Activated CD8-positive, alpha-beta memory T cell treated with anti-CD3 and anti-CD28 coated beads for 1 hour (primary cell): ENCODE measurements at regions not wholly inside any gene's neighbourhood (a gene's known extent, or its start where the extent isn't known, plus 50 kb on each side); places are given as distances from the start of the nearest gene placed in this dataset.

Experiments
- DNase-seq, 2 donors: peaks; one replicate each; pipeline ENCODE4 v3.0.0-alpha.2; 2020; ENCODE audit warnings: low read depth in 1 of 2; ENCODE audit errors: extremely low read depth in 1 of 2

- DNase-seq: no peak
Measured at GRCh38 chr7:340979-341694, 51.2 kb downstream of the FOXL3 start.

GRCh38 chr7:341841-342638 lies 52.1 kb downstream of the FOXL3 start:
- DNase-seq: no peak

- DNase-seq: no peak
Measured at GRCh38 chr7:342681-343216, 52.8 kb downstream of the FOXL3 start.

- no peak for DNase-seq
Measured at GRCh38 chr7:343227-343822, 53.4 kb downstream of the FOXL3 start.

GRCh38 chr7:343864-344607 lies 54.1 kb downstream of the FOXL3 start:
- no peak for DNase-seq

GRCh38 chr7:344608-344994 lies 54.6 kb downstream of the FOXL3 start:
- no peak for DNase-seq

- DNase-seq: no peak
Measured at GRCh38 chr7:346116-346898, 56.3 kb downstream of the FOXL3 start.

- DNase-seq: no peak
Measured at GRCh38 chr7:347001-347590, 57.1 kb downstream of the FOXL3 start.

GRCh38 chr7:347644-348479 lies 57.9 kb downstream of the FOXL3 start:
- DNase-seq: no peak

- DNase-seq: no peak
Measured at GRCh38 chr7:348480-348844, 58.5 kb downstream of the FOXL3 start.

GRCh38 chr7:348962-349743 lies 59.2 kb downstream of the FOXL3 start:
- DNase-seq: no peak

- DNase-seq: peak in 1 of 2 donors; percentile 52
Measured at GRCh38 chr7:351256-351655, 61.3 kb downstream of the FOXL3 start.

- peak in 1 of 2 donors; percentile 30 for DNase-seq
Measured at GRCh38 chr7:351681-352480, 61.9 kb downstream of the FOXL3 start.

- no peak for DNase-seq
Measured at GRCh38 chr7:353746-354325, 63.9 kb downstream of the FOXL3 start.

GRCh38 chr7:354597-355470 lies 64.9 kb downstream of the FOXL3 start:
- no peak for DNase-seq

- no peak for DNase-seq
Measured at GRCh38 chr7:355568-355967, 65.6 kb downstream of the FOXL3 start.
